ENCODE measurements at regions not wholly inside any gene's neighbourhood (a gene's known extent, or its start where the extent isn't known, plus 50 kb on each side); places are given as distances from the start of the nearest gene placed in this dataset.
"Not testable (repeated sequence)": the region's sequence is repeated elsewhere in the genome, so short reads cannot be mapped to it uniquely, and the experiment has no call there.

DNA sequence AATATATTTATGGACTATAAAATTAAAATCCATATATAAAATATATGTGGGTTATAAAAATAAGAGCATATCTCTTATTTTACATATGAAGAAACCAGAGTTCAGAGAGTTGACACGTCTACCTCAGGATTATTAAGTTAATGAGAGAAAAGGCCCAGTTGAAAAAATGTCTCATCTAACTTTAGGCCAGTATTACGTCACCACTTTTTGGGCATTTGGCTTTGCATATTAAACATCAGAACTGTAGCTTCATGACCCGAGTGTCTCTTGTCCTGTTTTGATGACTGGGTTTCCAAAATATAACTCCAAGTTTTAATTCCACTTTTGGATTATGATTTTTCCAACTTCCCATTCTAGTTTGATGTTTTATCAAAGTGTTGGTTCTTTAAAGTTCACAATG, 1026.1 kb downstream of the SLC6A15 start:
- Histone ChIP-seq H3K4me1 (ENCODE audit: control insufficient read depth, insufficient read depth, low read length) (no peaks in the 10 kb centered on the region), H3K4me3 (ENCODE audit: low read depth, low read length) (no peak overlapping the region), H3K36me3 (ENCODE audit: control insufficient read depth in 2 of 2, insufficient read depth in 1 of 2, low read length in 2 of 2) (no peaks in the 10 kb centered on the region), H3K9me3 (ENCODE audit: control insufficient read depth, insufficient read depth, low read depth, low read length) (no peaks in the 10 kb centered on the region), H3K27ac (ENCODE audit: extremely low read depth, low read depth, low read length) (no peak overlapping the region)
- ChIA-PET CTCF (no interaction called here), POLR2A (no interaction called here)
- TF ChIP-seq SP3 (tag by site-specific recombination; IDR thresholded peaks at IDR 0.05) (no peak), ZNF266 (tag by site-specific recombination; IDR thresholded peaks at IDR 0.05; ENCODE audit: low read depth) (no peak), ZNF221 (tag by site-specific recombination; IDR thresholded peaks at IDR 0.05; ENCODE audit: borderline replicate concordance) (no peak), HOXC10 (CRISPR knock-in tag; IDR thresholded peaks at IDR 0.05) (no peak), PRDM2 (tag by site-specific recombination; IDR thresholded peaks at IDR 0.05; ENCODE audit: borderline replicate concordance) (no peak), ZNF394 (tag by site-specific recombination; IDR thresholded peaks at IDR 0.05; ENCODE audit: borderline replicate concordance) (no peak)
- TF ChIP-seq, protein P1, sequence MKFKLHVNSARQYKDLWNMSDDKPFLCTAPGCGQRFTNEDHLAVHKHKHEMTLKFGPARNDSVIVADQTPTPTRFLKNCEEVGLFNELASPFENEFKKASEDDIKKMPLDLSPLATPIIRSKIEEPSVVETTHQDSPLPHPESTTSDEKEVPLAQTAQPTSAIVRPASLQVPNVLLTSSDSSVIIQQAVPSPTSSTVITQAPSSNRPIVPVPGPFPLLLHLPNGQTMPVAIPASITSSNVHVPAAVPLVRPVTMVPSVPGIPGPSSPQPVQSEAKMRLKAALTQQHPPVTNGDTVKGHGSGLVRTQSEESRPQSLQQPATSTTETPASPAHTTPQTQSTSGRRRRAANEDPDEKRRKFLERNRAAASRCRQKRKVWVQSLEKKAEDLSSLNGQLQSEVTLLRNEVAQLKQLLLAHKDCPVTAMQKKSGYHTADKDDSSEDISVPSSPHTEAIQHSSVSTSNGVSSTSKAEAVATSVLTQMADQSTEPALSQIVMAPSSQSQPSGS (tag by site-specific recombination; IDR thresholded peaks at IDR 0.05; ENCODE audit: low read depth): peak; percentile 33; the same call in 1 of the 2 replicates

GRCh38 chr12:83870921-83871599, 1041.5 kb downstream of the SLC6A15 start:
- H3K36me3 ChIP-seq (ENCODE audit: control insufficient read depth in 2 of 2, insufficient read depth in 1 of 2, low read length in 2 of 2); H3K9me3 ChIP-seq (ENCODE audit: control insufficient read depth, insufficient read depth, low read depth, low read length); CTCF ChIA-PET; H3K27ac ChIP-seq (ENCODE audit: extremely low read depth, low read depth, low read length); H3K4me1 ChIP-seq (ENCODE audit: control insufficient read depth, insufficient read depth, low read length); H3K4me3 ChIP-seq (ENCODE audit: low read depth, low read length); POLR2A ChIA-PET: not testable (repeated sequence)
- TF ChIP-seq SETDB1 (IDR thresholded peaks at IDR 0.05; ENCODE audit: insufficient read length, low read length): peak; percentile 16

GRCh38 chr12:83866477-83866876, 1046.1 kb downstream of the SLC6A15 start:
- Histone ChIP-seq H3K4me3 (ENCODE audit: low read depth, low read length) (no peak overlapping the region), H3K27ac (ENCODE audit: extremely low read depth, low read depth, low read length) (no peak overlapping the region), H3K36me3 (ENCODE audit: control insufficient read depth in 2 of 2, insufficient read depth in 1 of 2, low read length in 2 of 2) (no peaks in the 10 kb centered on the region), H3K9me3 (ENCODE audit: control insufficient read depth, insufficient read depth, low read depth, low read length) (no peaks in the 10 kb centered on the region), H3K4me1 (ENCODE audit: control insufficient read depth, insufficient read depth, low read length) (no peaks in the 10 kb centered on the region)
- TF ChIP-seq ZNF785 (tag by site-specific recombination; IDR thresholded peaks at IDR 0.05) (no peak), ZNF623 (tag by site-specific recombination; IDR thresholded peaks at IDR 0.05) (no peak), ZBTB17 (tag by site-specific recombination; IDR thresholded peaks at IDR 0.05) (no peak), SCRT2 (tag by site-specific recombination; IDR thresholded peaks at IDR 0.05) (no peak)
- TF ChIP-seq, protein P2, sequence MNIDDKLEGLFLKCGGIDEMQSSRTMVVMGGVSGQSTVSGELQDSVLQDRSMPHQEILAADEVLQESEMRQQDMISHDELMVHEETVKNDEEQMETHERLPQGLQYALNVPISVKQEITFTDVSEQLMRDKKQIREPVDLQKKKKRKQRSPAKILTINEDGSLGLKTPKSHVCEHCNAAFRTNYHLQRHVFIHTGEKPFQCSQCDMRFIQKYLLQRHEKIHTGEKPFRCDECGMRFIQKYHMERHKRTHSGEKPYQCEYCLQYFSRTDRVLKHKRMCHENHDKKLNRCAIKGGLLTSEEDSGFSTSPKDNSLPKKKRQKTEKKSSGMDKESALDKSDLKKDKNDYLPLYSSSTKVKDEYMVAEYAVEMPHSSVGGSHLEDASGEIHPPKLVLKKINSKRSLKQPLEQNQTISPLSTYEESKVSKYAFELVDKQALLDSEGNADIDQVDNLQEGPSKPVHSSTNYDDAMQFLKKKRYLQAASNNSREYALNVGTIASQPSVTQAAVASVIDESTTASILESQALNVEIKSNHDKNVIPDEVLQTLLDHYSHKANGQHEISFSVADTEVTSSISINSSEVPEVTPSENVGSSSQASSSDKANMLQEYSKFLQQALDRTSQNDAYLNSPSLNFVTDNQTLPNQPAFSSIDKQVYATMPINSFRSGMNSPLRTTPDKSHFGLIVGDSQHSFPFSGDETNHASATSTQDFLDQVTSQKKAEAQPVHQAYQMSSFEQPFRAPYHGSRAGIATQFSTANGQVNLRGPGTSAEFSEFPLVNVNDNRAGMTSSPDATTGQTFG (tag by site-specific recombination; IDR thresholded peaks at IDR 0.05; ENCODE audit: borderline replicate concordance): no peak
- CTCF ChIA-PET: no interaction called here
- POLR2A ChIA-PET: interaction anchor here (0.6 kb wide), 1 partner anchor 729 kb away, joined by 6 read pairs; no protein-coding TSS in a partner anchor
